ENCODE measurements at regions not wholly inside any gene's neighbourhood (a gene's known extent, or its start where the extent isn't known, plus 50 kb on each side); places are given as distances from the start of the nearest gene placed in this dataset.
"Not testable (repeated sequence)": the region's sequence is repeated elsewhere in the genome, so short reads cannot be mapped to it uniquely, and the experiment has no call there.

- intact Hi-C loops (cut with micrococcal nuclease) = no loop called here
- no peak overlapping the region for H3K27ac Mint-ChIP-seq
- DNase-seq (no peak), ATAC-seq (ENCODE audit: low read depth) (no peak)
- H3K27me3 Mint-ChIP-seq = no peaks in the 10 kb centered on the region
- ChIA-PET CTCF (no interaction called here), POLR2A (no interaction called here)
- no peaks in the 10 kb centered on the region for H3K4me1 Mint-ChIP-seq
- H3K9me3 Mint-ChIP-seq = no peaks in the 10 kb centered on the region
- H3K4me3 Mint-ChIP-seq = no peak overlapping the region
- TF ChIP-seq, protein P1, sequence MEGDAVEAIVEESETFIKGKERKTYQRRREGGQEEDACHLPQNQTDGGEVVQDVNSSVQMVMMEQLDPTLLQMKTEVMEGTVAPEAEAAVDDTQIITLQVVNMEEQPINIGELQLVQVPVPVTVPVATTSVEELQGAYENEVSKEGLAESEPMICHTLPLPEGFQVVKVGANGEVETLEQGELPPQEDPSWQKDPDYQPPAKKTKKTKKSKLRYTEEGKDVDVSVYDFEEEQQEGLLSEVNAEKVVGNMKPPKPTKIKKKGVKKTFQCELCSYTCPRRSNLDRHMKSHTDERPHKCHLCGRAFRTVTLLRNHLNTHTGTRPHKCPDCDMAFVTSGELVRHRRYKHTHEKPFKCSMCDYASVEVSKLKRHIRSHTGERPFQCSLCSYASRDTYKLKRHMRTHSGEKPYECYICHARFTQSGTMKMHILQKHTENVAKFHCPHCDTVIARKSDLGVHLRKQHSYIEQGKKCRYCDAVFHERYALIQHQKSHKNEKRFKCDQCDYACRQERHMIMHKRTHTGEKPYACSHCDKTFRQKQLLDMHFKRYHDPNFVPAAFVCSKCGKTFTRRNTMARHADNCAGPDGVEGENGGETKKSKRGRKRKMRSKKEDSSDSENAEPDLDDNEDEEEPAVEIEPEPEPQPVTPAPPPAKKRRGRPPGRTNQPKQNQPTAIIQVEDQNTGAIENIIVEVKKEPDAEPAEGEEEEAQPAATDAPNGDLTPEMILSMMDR (IDR thresholded peaks at IDR 0.05) = no peak
- H3K36me3 Mint-ChIP-seq (ENCODE audit: low read depth) = no peaks in the 10 kb centered on the region
Observed at GRCh38 chr9:81317223-81317622, 372.1 kb downstream of the TLE1 start.

- ATAC-seq (ENCODE audit: low read depth) = no peak
- TF ChIP-seq, protein P1 (IDR thresholded peaks at IDR 0.05) = no peak
- ChIA-PET POLR2A (no interaction called here), CTCF (no interaction called here)
- no peaks in the 10 kb centered on the region for H3K4me1 Mint-ChIP-seq
- no peak overlapping the region for H3K27ac Mint-ChIP-seq
- H3K4me3 Mint-ChIP-seq = no peak overlapping the region
- intact Hi-C loops (cut with micrococcal nuclease) = loop anchor here (5.0 kb wide), 1 partner anchor 1293 kb away; no protein-coding TSS in a partner anchor
- no peaks in the 10 kb centered on the region for H3K27me3 Mint-ChIP-seq
- no peak for DNase-seq
- H3K9me3 Mint-ChIP-seq = no peaks in the 10 kb centered on the region
- no peaks in the 10 kb centered on the region for H3K36me3 Mint-ChIP-seq (ENCODE audit: low read depth)
Observed at GRCh38 chr9:81314490-81314889, 374.9 kb downstream of the TLE1 start.

DNA sequence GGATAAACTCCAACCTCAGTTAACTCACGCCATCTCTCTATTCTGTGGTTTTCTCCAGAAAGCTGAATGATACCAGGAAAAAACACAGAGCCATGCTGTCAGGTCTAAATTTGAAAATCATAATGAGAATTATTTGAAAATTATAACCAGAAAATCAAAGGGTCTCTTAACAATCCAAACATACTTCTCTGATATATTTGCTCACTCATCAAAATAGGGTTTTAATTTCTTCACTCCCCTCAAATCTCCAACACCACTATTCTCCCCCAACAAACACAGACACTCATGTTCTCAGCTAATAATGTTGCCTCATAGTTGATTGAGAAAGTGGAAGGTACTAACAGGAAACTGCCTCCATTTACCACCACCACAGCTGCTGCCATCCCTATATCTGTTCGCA lies 375.5 kb downstream of the TLE1 start:
- no peak for DNase-seq
- ATAC-seq (ENCODE audit: low read depth) = no peak
- Mint-ChIP-seq H3K9me3 (no peaks in the 10 kb centered on the region), H3K4me3 (no peak overlapping the region), H3K36me3 (ENCODE audit: low read depth) (no peaks in the 10 kb centered on the region), H3K27ac (no peak overlapping the region), H3K27me3 (no peaks in the 10 kb centered on the region), H3K4me1 (no peaks in the 10 kb centered on the region)
- intact Hi-C loops (cut with micrococcal nuclease) = loop anchor here (5.0 kb wide), 1 partner anchor 1293 kb away; no protein-coding TSS in a partner anchor
- POLR2A ChIA-PET = no interaction called here
- CTCF ChIA-PET = no interaction called here
- TF ChIP-seq, protein P1 (IDR thresholded peaks at IDR 0.05) = no peak

DNA sequence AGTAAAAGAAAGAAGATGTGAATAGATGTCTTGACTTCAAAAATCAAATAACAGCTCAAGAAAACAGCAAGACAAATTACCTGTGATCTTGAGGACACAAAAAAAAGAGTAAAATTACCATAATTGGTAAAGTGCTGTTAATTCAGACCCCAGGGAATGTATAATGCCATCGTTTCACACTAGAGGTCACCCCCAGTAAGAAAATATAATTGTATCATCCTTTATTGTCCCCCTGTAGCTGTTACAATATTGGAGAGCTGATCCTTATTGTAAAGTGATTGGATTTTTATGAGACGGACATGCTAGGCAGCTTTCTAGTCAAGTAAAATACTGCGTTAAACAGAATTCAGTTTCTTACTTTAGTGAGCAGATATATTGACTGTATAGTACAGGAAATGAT lies 377.0 kb downstream of the TLE1 start:
- ChIA-PET POLR2A (no interaction called here), CTCF (interaction anchor here (1.3 kb wide), 1 partner anchor 1294 kb away, joined by 4 read pairs; no protein-coding TSS in a partner anchor)

DNA sequence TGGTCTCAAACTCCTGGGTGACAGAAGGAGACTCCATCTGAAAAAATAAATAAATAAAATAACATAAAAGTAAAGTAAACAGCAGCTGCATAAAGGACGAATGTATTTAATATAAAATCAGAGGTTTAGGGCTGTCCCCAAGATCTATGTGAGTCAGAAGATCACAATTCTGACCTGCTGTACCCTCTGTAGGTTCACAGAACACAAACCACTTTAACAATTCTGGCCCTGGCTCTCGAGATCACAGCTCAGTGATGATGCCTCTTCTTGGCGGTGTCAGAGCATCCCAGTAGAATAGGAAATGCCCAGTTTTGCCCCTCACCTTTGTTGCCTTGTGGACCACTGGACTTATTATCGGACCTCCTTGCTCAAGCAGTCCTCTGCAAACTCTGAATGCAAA lies 380.9 kb downstream of the TLE1 start:
- no peak overlapping the region for H3K4me3 Mint-ChIP-seq
- no peaks in the 10 kb centered on the region for H3K9me3 Mint-ChIP-seq
- TF ChIP-seq, protein P1 (IDR thresholded peaks at IDR 0.05) = no peak
- DNase-seq = no peak
- POLR2A ChIA-PET = no interaction called here
- no peak overlapping the region for H3K27ac Mint-ChIP-seq
- intact Hi-C loops (cut with micrococcal nuclease) = no loop called here
- ATAC-seq (ENCODE audit: low read depth) = no peak
- H3K27me3 Mint-ChIP-seq = no peaks in the 10 kb centered on the region
- no peaks in the 10 kb centered on the region for H3K36me3 Mint-ChIP-seq (ENCODE audit: low read depth)
- no peaks in the 10 kb centered on the region for H3K4me1 Mint-ChIP-seq
- CTCF ChIA-PET = no interaction called here

More for the DNA sequence above, 377.0 kb downstream of the TLE1 start:
- no peaks in the 10 kb centered on the region for H3K4me1 Mint-ChIP-seq
- TF ChIP-seq, protein P1 (IDR thresholded peaks at IDR 0.05) = no peak
- DNase-seq (no peak), ATAC-seq (ENCODE audit: low read depth) (no peak)
- intact Hi-C loops (cut with micrococcal nuclease) = loop anchor here (5.0 kb wide), 1 partner anchor 1295 kb away; no protein-coding TSS in a partner anchor
- no peak overlapping the region for H3K27ac Mint-ChIP-seq
- no peaks in the 10 kb centered on the region for H3K27me3 Mint-ChIP-seq
- no peaks in the 10 kb centered on the region for H3K9me3 Mint-ChIP-seq
- H3K36me3 Mint-ChIP-seq (ENCODE audit: low read depth) = no peaks in the 10 kb centered on the region
- H3K4me3 Mint-ChIP-seq = no peak overlapping the region

DNA sequence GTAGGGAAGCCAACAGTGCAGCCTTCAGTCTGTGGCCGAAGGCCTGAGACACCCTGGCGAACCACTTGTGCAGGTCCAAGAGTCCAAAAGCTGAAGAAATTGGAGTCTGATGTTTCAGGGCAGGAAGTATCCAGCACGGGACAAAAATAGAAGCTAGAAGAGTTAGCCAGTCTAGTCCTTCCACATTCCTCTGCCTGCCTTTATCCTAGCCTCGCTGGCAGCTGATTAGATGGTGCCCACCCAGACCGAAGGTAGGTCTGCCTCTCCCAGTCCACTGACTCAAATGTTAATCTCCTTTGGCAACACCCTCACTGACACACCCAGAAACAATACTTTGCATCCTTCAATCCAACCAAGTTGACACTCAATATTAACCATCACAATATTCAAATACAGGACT lies 381.6 kb downstream of the TLE1 start:
- DNase-seq; H3K36me3 Mint-ChIP-seq (ENCODE audit: low read depth); H3K27me3 Mint-ChIP-seq; CTCF ChIA-PET; H3K4me3 Mint-ChIP-seq; H3K9me3 Mint-ChIP-seq; H3K27ac Mint-ChIP-seq; intact Hi-C loops (cut with micrococcal nuclease); POLR2A ChIA-PET; H3K4me1 Mint-ChIP-seq; ATAC-seq (ENCODE audit: low read depth): not testable (repeated sequence)

Data from activated B cell treated with CpG ODN at 0.5 μM for 24 hours (primary cell).